GM06990 (cell line): ENCODE measurements at regions not wholly inside any gene's neighbourhood (a gene's known extent, or its start where the extent isn't known, plus 50 kb on each side); places are given as distances from the start of the nearest gene placed in this dataset.

Experiments
- DNase-seq: peaks from one replicate; pipeline ENCODE4 v3.0.0-alpha.2; 2011; ENCODE audit not compliant: insufficient read length; ENCODE audit errors: extremely low read depth
- H3K27me3 ChIP-seq: replicated peaks from 2 replicates; pipeline ENCODE4 v1.6.0; 2011; ENCODE audit warnings: low read length; ENCODE audit not compliant: control insufficient read depth, insufficient read depth
- H3K36me3 ChIP-seq: 2 replicates; pipeline ENCODE4 v1.5.1; 2011; ENCODE audit warnings: low read length; ENCODE audit not compliant: control insufficient read depth, insufficient read depth
- H3K4me3 ChIP-seq: replicated peaks from 2 replicates; pipeline ENCODE4 v1.5.1; 2011; ENCODE audit warnings: low read depth, mild to moderate bottlenecking, control low read depth, low read length
- TF ChIP-seq, protein P1 (sequence below): IDR thresholded peaks from 2 replicates; pipeline ENCODE4 v1.5.1; 2011; ENCODE audit warnings: low read length, control low read depth, mild to moderate bottlenecking, inconsistent platforms; ENCODE audit not compliant: insufficient read depth, poor library complexity, severe bottlenecking

- Histone ChIP-seq H3K27me3 (no peaks in the 10 kb centered on the region; the same call in 1 of the 2 replicates), H3K4me3 (no peak overlapping the region), H3K36me3 (no peaks in the 10 kb centered on the region)
- TF ChIP-seq, protein P1, sequence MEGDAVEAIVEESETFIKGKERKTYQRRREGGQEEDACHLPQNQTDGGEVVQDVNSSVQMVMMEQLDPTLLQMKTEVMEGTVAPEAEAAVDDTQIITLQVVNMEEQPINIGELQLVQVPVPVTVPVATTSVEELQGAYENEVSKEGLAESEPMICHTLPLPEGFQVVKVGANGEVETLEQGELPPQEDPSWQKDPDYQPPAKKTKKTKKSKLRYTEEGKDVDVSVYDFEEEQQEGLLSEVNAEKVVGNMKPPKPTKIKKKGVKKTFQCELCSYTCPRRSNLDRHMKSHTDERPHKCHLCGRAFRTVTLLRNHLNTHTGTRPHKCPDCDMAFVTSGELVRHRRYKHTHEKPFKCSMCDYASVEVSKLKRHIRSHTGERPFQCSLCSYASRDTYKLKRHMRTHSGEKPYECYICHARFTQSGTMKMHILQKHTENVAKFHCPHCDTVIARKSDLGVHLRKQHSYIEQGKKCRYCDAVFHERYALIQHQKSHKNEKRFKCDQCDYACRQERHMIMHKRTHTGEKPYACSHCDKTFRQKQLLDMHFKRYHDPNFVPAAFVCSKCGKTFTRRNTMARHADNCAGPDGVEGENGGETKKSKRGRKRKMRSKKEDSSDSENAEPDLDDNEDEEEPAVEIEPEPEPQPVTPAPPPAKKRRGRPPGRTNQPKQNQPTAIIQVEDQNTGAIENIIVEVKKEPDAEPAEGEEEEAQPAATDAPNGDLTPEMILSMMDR, result no peak
- no peak for DNase-seq
These were observed 223.9 kb upstream of the RXFP2 start for GRCh38 chr13:31515427-31515826.

DNA sequence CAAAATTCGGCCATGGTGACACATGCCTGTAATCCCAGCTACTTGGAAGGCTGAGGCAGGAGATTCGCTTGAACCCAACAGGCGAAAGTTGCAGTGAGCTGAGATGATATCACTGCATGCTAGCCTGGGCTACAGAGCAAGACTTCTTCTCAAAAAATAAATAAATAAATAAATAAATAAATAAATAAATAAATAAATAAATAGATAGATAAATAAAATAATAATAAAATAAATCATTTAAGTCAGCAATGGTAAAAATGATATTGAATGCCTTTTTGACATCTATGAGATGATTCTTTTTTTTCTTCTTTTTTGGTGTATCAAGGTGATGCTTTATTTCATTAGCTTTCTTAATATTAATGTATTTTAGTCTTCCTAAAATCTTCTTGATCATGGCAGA lies 221.7 kb upstream of the RXFP2 start:
- TF ChIP-seq, protein P1, result no peak
- Histone ChIP-seq H3K36me3 (no peaks in the 10 kb centered on the region), H3K27me3 (no peaks in the 10 kb centered on the region), H3K4me3 (no peak overlapping the region)
- DNase-seq, result no peak

DNA sequence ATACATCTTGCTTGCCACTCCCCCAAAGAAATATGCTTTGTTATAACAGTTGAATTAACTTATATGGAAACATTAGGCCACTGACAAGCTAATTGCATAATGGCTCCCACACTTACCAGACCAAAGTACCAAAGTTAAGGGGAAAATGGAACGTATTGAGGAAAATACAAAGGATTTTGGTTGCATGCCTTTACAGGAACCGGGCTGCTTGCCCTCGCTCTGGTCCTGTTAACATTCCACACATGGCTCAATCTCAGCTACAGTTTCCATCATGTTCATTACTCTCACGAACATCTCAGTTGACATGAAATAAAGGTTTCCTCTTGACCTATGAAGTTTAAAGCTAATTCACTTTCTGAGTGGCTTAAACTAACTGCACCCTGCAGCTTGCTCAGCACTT lies 220.7 kb upstream of the RXFP2 start:
- TF ChIP-seq, protein P1, result no peak
- DNase-seq, result no peak
- no peaks in the 10 kb centered on the region for H3K36me3 ChIP-seq

DNA sequence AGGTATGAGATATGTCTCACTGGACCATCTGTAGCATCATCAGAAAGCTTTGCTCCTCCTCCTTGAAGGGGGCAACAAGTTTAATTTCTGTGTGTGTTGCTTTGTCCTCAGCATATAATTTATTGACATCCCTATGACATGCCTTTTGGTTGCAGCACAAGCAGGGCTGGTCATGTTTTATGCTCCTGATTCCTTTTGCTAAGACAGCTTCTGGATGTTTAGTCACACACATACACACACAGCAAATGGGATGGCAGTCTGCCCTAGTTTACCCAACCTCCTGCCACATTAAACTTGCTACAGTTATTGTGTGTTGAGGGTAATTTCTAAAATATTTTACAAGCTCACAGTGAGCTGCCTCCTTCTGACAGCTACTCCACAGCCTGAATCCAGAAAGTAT lies 217.9 kb upstream of the RXFP2 start:
- Histone ChIP-seq H3K4me3 (no peak overlapping the region), H3K36me3 (no peaks in the 10 kb centered on the region), H3K27me3 (no peaks in the 10 kb centered on the region)
- DNase-seq, result no peak
- TF ChIP-seq, protein P1, result no peak

More for the DNA sequence above, 220.7 kb upstream of the RXFP2 start:
- Histone ChIP-seq H3K27me3 (no peaks in the 10 kb centered on the region), H3K4me3 (no peak overlapping the region)

DNA sequence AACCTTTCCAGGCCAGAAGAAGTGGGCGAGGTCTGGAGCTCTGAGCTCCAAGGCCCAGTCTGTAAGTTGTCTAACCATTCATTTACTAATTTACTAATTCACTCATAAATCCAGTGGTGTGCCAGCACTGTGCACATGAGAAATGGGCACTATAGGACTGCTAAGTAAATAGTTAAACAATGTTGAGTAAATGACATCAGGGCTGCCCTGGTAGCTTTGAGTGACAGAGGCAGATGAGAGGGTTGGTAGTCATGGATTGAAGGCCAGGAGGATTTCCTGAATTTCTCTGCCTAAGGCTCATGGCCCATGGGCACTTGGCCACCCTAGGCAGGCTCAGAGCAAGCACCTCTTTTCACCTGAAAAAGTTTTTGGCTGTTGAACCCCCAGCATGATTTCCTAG lies 216.9 kb upstream of the RXFP2 start:
- no peak for DNase-seq
- Histone ChIP-seq H3K27me3 (no peaks in the 10 kb centered on the region), H3K36me3 (no peaks in the 10 kb centered on the region), H3K4me3 (no peak overlapping the region)
- TF ChIP-seq, protein P1, result no peak

DNA sequence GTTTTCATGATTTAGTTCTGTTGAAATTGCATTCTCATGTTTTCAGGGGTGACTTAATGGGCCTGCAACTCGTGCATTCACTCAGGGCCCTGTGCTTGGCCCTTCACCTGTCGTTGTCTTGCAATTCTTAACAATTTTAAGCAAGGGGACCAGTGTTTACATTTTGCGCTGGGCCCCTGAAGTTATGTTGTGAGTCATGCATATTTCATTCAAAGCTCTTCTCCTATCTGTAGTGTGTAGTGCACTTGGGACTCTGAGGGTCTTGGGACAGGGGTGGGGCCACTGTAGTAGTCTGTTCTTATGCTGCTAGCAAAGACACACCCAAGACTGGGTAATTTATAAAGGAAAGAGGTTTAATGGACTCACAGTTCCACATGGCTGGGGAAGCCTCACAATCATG lies 211.2 kb upstream of the RXFP2 start:
- H3K27me3 ChIP-seq, result no peaks in the 10 kb centered on the region; the same call in 1 of the 2 replicates
- TF ChIP-seq, protein P1, result no peak
- no peaks in the 10 kb centered on the region for H3K36me3 ChIP-seq
- no peak for DNase-seq
- no peak overlapping the region for H3K4me3 ChIP-seq
